ENCODE measurements at regions not wholly inside any gene's neighbourhood (a gene's known extent, or its start where the extent isn't known, plus 50 kb on each side); places are given as distances from the start of the nearest gene placed in this dataset.
A peak's percentile ranks its signal among the peaks of the same experiment; 100 is the strongest.

- peak; percentile 52 for DNase-seq (ENCODE audit: low spot score)
Observed at GRCh38 chr6:127641905-127642304, 64.9 kb downstream of the C6orf58 start.

Measured in HT-29 (cell line).